ENCODE measurements at regions not wholly inside any gene's neighbourhood (a gene's known extent, or its start where the extent isn't known, plus 50 kb on each side); places are given as distances from the start of the nearest gene placed in this dataset.
"Not testable (repeated sequence)": the region's sequence is repeated elsewhere in the genome, so short reads cannot be mapped to it uniquely, and the experiment has no call there.

- DNase-seq (ENCODE audit: low read depth) = not testable (repeated sequence)
Observed at GRCh38 chr6:145111407-145111806, 623.9 kb downstream of the EPM2A start.

DNA sequence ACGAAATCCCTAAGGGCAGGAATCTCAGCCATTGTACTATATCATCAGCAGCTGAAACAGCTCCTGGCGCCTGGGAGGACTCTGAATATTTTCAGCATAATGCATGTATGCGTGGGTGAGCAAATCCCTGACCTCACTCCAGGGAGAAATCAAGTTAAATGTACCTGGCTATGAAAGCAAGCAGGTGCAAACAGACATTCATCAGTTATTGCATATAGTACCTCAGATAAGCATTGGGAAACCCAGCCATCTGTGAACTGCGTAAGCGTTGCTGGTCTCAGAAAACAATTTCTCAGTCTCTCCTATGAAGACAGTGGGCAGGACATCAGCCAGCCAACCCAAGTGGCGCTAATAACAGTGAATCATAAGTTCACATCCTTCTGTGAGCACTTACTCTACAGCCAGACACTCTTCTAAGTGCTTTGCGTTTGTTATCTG is 622.6 kb downstream of the EPM2A start:
- no peak for DNase-seq (ENCODE audit: low read depth)

DNA sequence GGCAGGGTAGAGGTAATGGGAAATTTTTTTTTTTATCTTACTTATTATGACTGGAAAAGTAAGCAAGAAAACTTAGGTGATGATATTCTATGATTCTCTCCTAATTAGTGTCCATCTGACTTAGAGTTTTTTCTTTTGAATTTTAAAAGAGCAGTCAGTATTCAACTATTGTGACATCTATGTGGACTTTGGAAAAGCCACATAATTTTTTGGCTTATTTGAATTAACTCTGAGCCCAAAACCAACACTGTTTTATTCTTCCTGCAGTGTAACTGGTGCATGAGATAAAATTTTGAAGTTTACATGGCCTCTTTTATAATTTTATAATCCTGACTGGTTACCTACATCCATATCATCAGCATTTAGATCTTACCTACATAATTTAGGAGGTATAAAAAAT is 619.7 kb downstream of the EPM2A start:
- DNase-seq (ENCODE audit: low read depth) = no peak

DNA sequence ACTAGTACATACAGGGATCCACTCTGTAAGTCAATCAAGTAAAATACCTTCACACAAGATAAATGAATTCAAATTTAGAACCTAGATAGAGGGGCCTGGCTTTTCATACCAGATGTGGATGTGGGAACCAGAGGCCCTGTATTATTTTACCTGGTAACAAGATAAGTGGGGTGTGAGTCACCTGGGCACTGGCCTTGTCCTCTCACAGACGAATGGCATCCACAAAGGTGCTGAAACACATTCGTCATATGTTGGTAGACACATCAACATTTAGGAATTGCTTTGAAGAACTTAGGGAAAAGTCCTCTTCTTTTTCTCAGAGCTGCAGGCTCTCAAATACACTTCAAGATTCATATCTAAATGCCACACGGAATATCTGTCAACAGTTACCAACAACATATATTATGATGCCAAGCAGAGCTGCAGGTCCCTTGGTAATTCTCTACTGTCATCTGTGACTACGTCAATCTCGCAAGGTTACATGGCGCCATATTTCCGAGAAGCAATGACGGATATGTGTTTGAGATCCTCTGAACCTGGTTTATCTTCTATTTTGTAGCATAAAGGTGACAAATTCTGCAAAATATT is 618.6 kb downstream of the EPM2A start:
- no peak for DNase-seq (ENCODE audit: low read depth)

DNA sequence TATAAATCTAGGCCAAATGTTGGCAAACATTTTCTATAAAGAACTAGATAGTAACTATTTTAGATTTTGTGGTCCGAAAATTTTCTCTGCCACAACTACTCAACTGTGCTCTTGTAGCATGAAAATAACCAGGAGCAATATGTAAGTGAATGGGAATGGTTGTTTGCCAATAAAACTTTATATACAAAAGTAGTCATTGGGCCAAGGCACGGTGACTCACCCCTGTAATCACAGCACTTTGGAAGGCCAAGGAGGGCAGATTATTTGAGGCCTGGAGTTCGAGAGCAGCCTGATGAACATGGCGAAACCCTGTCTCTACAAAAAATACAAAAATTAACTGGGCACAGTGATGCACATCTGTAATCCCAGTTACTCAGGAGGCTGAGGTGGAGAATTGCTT is 617.1 kb downstream of the EPM2A start:
- no peak for DNase-seq (ENCODE audit: low read depth)

- no peak for DNase-seq (ENCODE audit: low read depth)
Observed at GRCh38 chr6:145119081-145119480, 616.2 kb downstream of the EPM2A start.

DNA sequence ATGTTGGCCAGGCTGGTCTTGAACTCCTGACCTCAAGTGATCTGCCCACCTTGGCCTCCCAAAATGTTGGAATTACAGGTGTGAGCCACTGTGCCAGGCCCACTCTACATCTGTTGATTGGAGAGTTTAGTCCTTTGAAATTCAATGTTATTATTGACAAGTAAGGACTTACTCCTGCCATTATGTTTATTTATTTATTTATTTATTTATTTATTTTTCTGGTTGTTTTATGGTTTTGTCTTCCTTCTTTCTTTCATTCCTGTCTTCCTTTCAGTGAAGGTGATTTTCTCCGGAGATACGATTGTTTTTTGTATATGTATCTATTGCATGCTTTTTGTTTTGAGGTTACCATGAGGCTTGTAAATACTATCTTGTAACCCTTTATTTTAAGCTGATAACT is 602.6 kb downstream of the EPM2A start:
- no peak for DNase-seq (ENCODE audit: low read depth)

DNA sequence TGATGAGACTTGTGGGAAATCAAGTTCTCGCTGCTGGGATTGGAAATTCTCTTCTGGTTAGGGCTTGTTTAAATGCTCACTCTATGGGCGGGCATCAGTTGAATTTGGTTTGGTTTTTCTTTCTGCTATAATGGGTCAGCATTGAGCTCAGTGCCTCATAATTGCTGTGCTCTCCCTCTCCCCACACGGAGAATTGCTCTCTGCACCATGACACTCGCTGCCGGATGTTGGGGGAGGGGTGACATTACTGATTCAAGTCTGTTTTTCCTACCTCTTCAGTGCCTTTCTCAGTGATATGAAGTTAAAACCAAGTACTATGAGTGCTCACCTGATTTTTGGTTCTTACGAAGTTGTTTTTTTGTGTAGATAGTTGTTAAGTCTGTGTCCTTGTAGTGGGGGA is 599.6 kb downstream of the EPM2A start:
- no peak for DNase-seq (ENCODE audit: low read depth)

DNA sequence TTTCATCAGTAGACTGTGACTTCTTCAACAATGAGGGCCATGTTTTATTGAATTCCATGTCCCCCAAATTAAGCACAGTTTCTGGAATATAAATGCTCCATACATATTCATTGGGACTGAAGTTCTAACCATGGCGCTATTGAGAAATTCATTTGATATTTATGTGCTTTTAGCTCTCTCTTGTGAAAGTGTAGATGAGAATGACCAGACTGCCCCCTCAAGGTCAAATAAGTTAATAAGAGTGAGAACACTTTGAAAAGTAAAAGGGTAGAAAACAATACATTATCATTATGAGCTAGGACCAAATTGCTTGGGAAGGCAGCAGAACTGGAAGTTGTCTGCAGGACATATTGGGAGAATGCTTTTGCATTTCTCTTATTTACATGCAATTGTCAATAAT is 597.9 kb downstream of the EPM2A start:
- no peak for DNase-seq (ENCODE audit: low read depth)

DNA sequence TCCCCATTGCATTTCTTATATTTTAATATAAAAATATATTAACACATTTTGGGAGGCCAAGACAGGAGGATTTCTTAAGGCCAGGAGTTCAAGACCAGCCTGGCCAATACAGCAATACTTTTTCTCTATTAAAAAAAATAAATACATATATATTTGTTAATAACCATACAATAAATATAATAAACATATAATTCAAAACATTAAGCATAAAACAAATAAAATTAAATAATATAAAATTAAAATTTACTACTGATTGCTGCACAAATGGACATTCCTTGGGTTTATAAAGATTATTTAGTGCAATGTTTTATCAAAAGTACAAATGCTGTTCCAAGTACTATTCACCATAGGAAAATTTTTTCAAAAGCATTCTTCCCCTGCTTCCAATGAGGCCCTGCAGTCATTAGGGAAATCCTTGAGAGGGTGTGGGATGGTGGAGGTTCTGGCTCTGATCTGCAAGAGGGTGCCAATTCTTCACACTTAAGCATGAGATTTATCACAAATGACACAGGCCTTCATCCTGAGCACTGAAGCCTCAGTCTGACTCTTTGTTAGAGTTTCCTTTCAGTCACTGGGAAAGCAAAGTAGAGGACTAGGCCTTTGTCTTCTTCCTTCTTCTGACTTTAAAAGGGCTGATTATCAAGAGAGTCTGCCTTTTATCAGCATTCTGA is 596.7 kb downstream of the EPM2A start:
- DNase-seq (ENCODE audit: low read depth) = no peak

- no peak for DNase-seq (ENCODE audit: low read depth)
Observed at GRCh38 chr6:145139140-145139850, 596.0 kb downstream of the EPM2A start.

DNA sequence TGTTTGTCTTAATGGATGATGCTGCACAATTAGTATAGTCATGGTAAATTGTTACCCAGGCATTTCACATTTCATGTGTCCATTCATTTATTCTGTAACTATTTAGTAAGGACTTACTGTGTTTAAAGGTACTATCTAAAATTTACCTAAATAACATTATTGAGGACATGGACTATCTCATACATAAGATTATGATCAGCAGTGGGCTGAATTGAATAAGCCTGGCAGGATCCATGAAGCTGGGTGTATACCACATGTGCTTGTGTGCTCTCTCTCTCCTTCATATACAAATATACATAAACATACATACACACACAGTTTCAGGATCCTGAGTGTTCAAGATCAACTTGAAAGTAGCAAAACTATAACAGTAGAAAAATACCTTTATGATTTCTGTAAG is 595.4 kb downstream of the EPM2A start:
- no peak for DNase-seq (ENCODE audit: low read depth)

- DNase-seq (ENCODE audit: low read depth) = no peak
Observed at GRCh38 chr6:145141572-145141971, 593.7 kb downstream of the EPM2A start.

DNA sequence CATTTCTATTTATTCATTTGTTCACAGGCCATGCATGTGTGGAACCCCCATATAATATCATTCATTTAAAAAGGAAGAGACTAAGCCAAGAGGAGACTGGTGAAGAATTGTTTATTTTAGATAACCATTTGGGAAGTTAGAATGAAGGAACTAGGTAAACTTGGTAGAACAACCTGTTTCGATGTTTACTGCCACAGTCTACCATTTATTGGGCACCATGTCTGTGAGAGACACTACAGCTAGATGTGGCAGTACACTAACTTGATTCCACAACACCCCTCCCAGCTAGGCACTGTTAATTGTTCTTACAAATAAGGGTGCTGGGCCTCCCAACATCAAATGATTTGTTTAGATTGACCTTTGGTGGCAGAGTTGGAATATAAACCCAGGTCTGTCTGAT is 592.4 kb downstream of the EPM2A start:
- no peak for DNase-seq (ENCODE audit: low read depth)

GRCh38 chr6:145143379-145143778 is 591.9 kb downstream of the EPM2A start:
- DNase-seq (ENCODE audit: low read depth) = no peak

DNA sequence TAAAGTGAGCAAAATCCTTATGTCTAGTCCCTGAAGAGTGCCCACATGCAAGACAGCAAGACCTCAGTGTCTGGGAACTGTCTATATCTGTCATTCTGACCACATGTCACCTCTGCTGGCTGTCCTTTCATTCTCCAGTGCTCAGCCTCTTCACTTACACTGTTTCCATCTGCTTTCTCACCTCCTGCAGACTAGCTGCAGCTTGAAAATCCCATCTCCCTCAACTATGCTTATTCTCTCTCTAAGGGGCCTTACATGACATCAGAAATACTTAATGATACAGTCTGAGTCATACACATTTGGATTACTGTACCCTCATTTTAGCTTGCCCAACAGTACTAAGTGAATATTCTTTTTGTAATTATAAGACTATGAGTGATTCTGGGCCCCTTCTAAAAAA is 587.8 kb downstream of the EPM2A start:
- DNase-seq (ENCODE audit: low read depth) = no peak

DNA sequence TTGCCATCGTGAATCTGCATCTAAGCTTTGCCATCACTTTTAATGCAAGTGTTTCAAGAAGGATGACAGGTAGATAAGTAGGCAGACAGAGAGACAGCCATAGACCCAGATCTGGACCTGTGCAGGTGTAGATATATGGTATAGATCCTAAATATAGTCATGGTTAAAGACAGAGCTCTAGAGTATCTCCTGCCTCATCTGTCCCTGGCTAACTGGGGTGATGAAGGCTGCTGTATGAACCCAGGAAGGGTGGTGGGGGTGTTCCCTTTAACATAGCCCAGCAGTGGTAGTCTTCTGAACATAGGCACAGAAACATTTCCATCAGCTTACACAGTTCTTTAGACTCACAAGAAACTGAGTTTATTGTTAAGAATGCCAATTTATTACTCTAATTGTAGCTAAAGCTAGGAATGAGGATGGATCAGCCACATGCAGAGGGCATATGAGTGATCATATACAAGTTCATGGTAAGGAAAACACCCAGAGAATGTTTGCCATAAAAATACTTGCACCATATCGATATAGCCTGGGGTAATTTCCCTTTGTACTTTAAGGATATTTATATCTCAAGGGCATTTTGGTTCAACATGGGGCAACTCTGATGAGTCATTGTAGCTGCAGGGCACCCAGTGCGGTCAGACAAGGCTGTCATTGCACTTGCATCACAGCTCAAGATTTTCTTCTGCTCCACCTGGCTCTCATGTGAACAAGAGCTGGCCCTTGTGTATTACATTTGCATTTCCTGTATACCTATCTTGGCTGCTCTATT is 587.2 kb downstream of the EPM2A start:
- DNase-seq (ENCODE audit: low read depth) = no peak

- no peak for DNase-seq (ENCODE audit: low read depth)
Observed at GRCh38 chr6:145148776-145149175, 586.5 kb downstream of the EPM2A start.

GRCh38 chr6:145151624-145152023 is 583.7 kb downstream of the EPM2A start:
- DNase-seq (ENCODE audit: low read depth) = no peak

DNA sequence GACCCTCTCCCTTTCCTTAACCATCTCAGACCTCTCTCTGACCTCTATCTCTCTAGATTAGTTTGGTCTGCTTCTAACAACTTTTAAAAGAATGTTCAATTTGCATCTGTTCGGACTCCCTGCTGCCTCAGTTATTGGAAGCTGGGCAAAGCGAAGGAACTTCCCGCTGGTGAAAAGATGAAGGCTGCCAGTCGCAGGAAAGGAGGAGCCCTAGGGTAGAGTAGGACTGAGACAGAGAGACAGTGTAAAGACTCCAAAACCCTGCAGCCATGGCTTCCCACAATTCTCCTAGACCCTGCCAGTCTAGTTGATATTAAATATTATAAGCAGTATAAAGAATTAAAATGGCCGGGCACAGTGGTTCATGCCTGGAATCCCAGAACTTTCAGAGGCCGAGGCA is 581.8 kb downstream of the EPM2A start:
- no peak for DNase-seq (ENCODE audit: low read depth)

GRCh38 chr6:145155411-145155810 is 579.9 kb downstream of the EPM2A start:
- no peak for DNase-seq (ENCODE audit: low read depth)

- DNase-seq (ENCODE audit: low read depth) = no peak
Observed at GRCh38 chr6:145155873-145156782, 579.2 kb downstream of the EPM2A start.
